ENCODE measurements at regions not wholly inside any gene's neighbourhood (a gene's known extent, or its start where the extent isn't known, plus 50 kb on each side); places are given as distances from the start of the nearest gene placed in this dataset.

- TF ChIP-seq EZH2 (IDR thresholded peaks at IDR 0.05) = no peak
- TF ChIP-seq EZH2phosphoT487 (IDR thresholded peaks at IDR 0.05; ENCODE audit: borderline replicate concordance) = no peak
- no peak for TF ChIP-seq POLR2A (IDR thresholded peaks at IDR 0.05; ENCODE audit: borderline replicate concordance, extremely low read depth, insufficient read depth, insufficient read length)
- TF ChIP-seq CTCF (IDR thresholded peaks at IDR 0.05 in 2 of 3, conservative IDR thresholded peaks at IDR 0.05 in 1 of 3; ENCODE audit: borderline replicate concordance in 1 of 3, insufficient read depth in 1 of 3, low read depth in 2 of 3, low read length in 2 of 3) = no peak
- TF ChIP-seq EGR1 (IDR thresholded peaks at IDR 0.05; ENCODE audit: low read depth) = no peak
- no peak for TF ChIP-seq ZNF274 (IDR thresholded peaks at IDR 0.05; ENCODE audit: low read depth, low read length)
- TF ChIP-seq CEBPB (IDR thresholded peaks at IDR 0.05; ENCODE audit: low read depth) = no peak
- TF ChIP-seq MAX (IDR thresholded peaks at IDR 0.05) = no peak
- no peak for TF ChIP-seq FOSL1 (IDR thresholded peaks at IDR 0.05; ENCODE audit: low read depth)
- no peak for TF ChIP-seq POLR2AphosphoS5 (IDR thresholded peaks at IDR 0.05; ENCODE audit: low read depth, low read length)
- no peak for TF ChIP-seq YY1 (IDR thresholded peaks at IDR 0.05; ENCODE audit: extremely low read depth, insufficient replicate concordance, low read depth, low read length)
- no peak for TF ChIP-seq SRF (IDR thresholded peaks at IDR 0.05; ENCODE audit: low read depth)
- TF ChIP-seq TCF7L2 (IDR thresholded peaks at IDR 0.05; ENCODE audit: borderline replicate concordance, extremely low read depth, insufficient read depth, insufficient read length) = no peak
Measured at GRCh38 chr20:40838509-40838908, 149.5 kb upstream of the MAFB start.
